Upper lobe of right lung (tissue), 1 donor: ENCODE measurements at regions not wholly inside any gene's neighbourhood (a gene's known extent, or its start where the extent isn't known, plus 50 kb on each side); places are given as distances from the start of the nearest gene placed in this dataset.

Experiments used
- ATAC-seq: fragments of 200-7000 bp; cut with Tn5 transposase; one replicate; pipeline ENCODE4 v1.9.1; 2020; ENCODE audit warnings: mild to moderate bottlenecking, moderate library complexity
- DNase-seq: peaks from one replicate; pipeline ENCODE4 v3.0.0-alpha.2; 2020
- H3K27ac ChIP-seq: fragments of 200-600 bp; one replicate; pipeline ENCODE4 v1.8.0; 2022
- H3K27me3 ChIP-seq: fragments of 200-600 bp; one replicate; pipeline ENCODE4 v1.8.0; 2022; ENCODE audit warnings: mild to moderate bottlenecking
- H3K36me3 ChIP-seq: fragments of 200-600 bp; one replicate; pipeline ENCODE4 v1.8.0; 2022
- H3K4me1 ChIP-seq: fragments of 200-600 bp; one replicate; pipeline ENCODE4 v1.8.0; 2022
- H3K4me3 ChIP-seq: fragments of 200-600 bp; one replicate; pipeline ENCODE4 v1.8.0; 2022; ENCODE audit warnings: mild to moderate bottlenecking
- H3K9me3 ChIP-seq: fragments of 200-600 bp; one replicate; pipeline ENCODE4 v1.8.0; 2022
- CTCF ChIP-seq: fragments of 200-600 bp; IDR thresholded peaks from one replicate; pipeline ENCODE4 v1.8.0; 2022; ENCODE audit warnings: antibody characterized with exemption
- intact Hi-C: fragments of 100-400 bp; cut with DNase I; formaldehyde crosslinking; loops from one replicate; pipeline ENCODE4 v1.11.0; 2022
- donor health status: DM: no; HTN: yes; CAD: no; lungs with severe emphysema.

GRCh38 chr5:142216931-142217330, 107.9 kb downstream of the SPRY4 start:
- Histone ChIP-seq H3K9me3 (no peaks in the 10 kb centered on the region), H3K4me3 (no peak overlapping the region), H3K27me3 (no peaks in the 10 kb centered on the region), H3K36me3 (no peaks in the 10 kb centered on the region), H3K4me1 (peaks cover 20% of the 10 kb centered on the region), H3K27ac (peak overlapping the region; percentile 75)
- ATAC-seq = no peak
- intact Hi-C loops = no loop called here
- TF ChIP-seq CTCF = no peak
- no peak for DNase-seq

GRCh38 chr5:142215915-142216681, 107.5 kb downstream of the NDFIP1 start:
- H3K4me1 ChIP-seq = peaks cover 12% of the 10 kb centered on the region
- no peaks in the 10 kb centered on the region for H3K9me3 ChIP-seq
- ATAC-seq (peak; percentile 96), DNase-seq (peak; percentile 70)
- no peaks in the 10 kb centered on the region for H3K27me3 ChIP-seq
- intact Hi-C loops = no loop called here
- TF ChIP-seq CTCF = no peak
- peak overlapping the region; percentile 21 for H3K4me3 ChIP-seq
- no peaks in the 10 kb centered on the region for H3K36me3 ChIP-seq
- peak overlapping the region; percentile 75 for H3K27ac ChIP-seq

GRCh38 chr5:142213077-142213476, 104.5 kb downstream of the NDFIP1 start:
- Histone ChIP-seq H3K9me3 (no peaks in the 10 kb centered on the region), H3K4me3 (no peak overlapping the region), H3K36me3 (no peaks in the 10 kb centered on the region), H3K4me1 (peaks cover 4% of the 10 kb centered on the region), H3K27me3 (no peaks in the 10 kb centered on the region), H3K27ac (no peak overlapping the region)
- no peak for DNase-seq
- no peak for ATAC-seq
- no peak for TF ChIP-seq CTCF
- intact Hi-C loops = no loop called here

- H3K4me3 ChIP-seq = no peak overlapping the region
- no peaks in the 10 kb centered on the region for H3K27me3 ChIP-seq
- no peak for TF ChIP-seq CTCF
- DNase-seq (no peak), ATAC-seq (no peak)
- H3K36me3 ChIP-seq = no peaks in the 10 kb centered on the region
- no peak overlapping the region for H3K27ac ChIP-seq
- no peaks in the 10 kb centered on the region for H3K9me3 ChIP-seq
- peaks cover 4% of the 10 kb centered on the region for H3K4me1 ChIP-seq
- intact Hi-C loops = no loop called here
These were observed 103.3 kb downstream of the NDFIP1 start for GRCh38 chr5:142211918-142212317.

- Histone ChIP-seq H3K36me3 (no peaks in the 10 kb centered on the region), H3K4me3 (no peak overlapping the region), H3K4me1 (no peaks in the 10 kb centered on the region), H3K27ac (no peak overlapping the region), H3K27me3 (no peaks in the 10 kb centered on the region), H3K9me3 (no peaks in the 10 kb centered on the region)
- no peak for DNase-seq
- intact Hi-C loops = no loop called here
- no peak for TF ChIP-seq CTCF
- ATAC-seq = no peak
These were observed 102.4 kb downstream of the NDFIP1 start for GRCh38 chr5:142210864-142211412.
